ENCODE measurements at regions not wholly inside any gene's neighbourhood (a gene's known extent, or its start where the extent isn't known, plus 50 kb on each side); places are given as distances from the start of the nearest gene placed in this dataset.
A peak's percentile ranks its signal among the peaks of the same experiment; 100 is the strongest.

DNA sequence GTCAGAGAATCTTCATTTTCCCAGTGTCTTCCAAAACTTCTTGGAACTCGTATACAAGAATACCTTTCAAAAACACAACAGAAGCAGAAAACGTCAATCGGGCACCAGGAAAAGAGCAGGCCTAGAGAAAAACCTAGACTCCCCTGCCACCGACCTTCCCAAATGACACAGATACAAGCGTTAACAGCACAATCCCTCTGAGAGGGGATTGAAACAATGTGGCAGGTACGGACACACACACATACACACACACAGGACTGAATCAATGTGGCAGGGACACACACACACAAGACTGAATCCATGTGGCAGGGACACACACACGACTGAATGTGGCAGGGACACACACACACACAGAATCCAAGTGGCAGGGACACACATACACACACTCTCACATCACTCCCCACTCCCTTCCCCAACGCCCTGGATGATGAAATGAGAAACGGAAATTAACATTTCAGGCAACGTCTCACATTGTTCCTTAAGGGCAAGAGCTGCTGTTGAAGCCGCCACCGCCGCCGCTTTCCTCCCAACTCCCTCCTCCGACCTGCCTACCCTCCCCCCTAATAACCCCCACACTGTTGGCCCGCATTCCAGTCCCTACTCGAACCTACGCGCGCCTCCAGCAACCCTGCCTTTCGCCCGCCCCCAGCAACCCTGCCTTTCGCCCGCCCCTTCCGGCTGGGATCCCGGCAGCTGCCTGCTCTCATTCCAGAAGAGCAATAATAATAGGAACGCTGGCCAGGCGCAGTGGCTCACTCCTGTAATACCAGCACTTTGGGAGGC, 302.1 kb upstream of the HSFY2 start:
- H3K9ac ChIP-seq (ENCODE audit: low read length): no peak overlapping the region
- TF ChIP-seq, protein P1, sequence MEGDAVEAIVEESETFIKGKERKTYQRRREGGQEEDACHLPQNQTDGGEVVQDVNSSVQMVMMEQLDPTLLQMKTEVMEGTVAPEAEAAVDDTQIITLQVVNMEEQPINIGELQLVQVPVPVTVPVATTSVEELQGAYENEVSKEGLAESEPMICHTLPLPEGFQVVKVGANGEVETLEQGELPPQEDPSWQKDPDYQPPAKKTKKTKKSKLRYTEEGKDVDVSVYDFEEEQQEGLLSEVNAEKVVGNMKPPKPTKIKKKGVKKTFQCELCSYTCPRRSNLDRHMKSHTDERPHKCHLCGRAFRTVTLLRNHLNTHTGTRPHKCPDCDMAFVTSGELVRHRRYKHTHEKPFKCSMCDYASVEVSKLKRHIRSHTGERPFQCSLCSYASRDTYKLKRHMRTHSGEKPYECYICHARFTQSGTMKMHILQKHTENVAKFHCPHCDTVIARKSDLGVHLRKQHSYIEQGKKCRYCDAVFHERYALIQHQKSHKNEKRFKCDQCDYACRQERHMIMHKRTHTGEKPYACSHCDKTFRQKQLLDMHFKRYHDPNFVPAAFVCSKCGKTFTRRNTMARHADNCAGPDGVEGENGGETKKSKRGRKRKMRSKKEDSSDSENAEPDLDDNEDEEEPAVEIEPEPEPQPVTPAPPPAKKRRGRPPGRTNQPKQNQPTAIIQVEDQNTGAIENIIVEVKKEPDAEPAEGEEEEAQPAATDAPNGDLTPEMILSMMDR (IDR thresholded peaks at IDR 0.05): no peak
- TF ChIP-seq EZH2 (IDR thresholded peaks at IDR 0.05; ENCODE audit: borderline replicate concordance, insufficient read depth, low read depth, low read length, poor library complexity, severe bottlenecking): no peak
- POLR2A ChIA-PET: no interaction called here
- H2AFZ ChIP-seq (ENCODE audit: insufficient read depth, low read depth, low read length, poor library complexity, severe bottlenecking): no peak overlapping the region
- Mint-ChIP-seq H3K27me3 (peaks cover 4% of the 10 kb centered on the region), H3K9me3 (ENCODE audit: insufficient read depth) (no peaks in the 10 kb centered on the region), H3K27ac (no peak overlapping the region), H3K4me3 (peak overlapping the region; percentile 83), H3K4me1 (peaks cover 17% of the 10 kb centered on the region)
- no peaks in the 10 kb centered on the region for H4K20me1 ChIP-seq (ENCODE audit: control insufficient read depth, insufficient read depth, low read length, poor library complexity, severe bottlenecking)
- 11% methylated on average over 21 of the region's 28 CpGs for WGBS (ENCODE audit: insufficient coverage)
- H3K27me3 ChIP-seq (replicated peaks in 1 of 4; ENCODE audit: control extremely low read depth in 1 of 4, control insufficient read depth in 3 of 4, insufficient read depth in 4 of 4, low read length in 3 of 4): no peaks in the 10 kb centered on the region
- H3K36me3 ChIP-seq (replicated peaks in 1 of 2; ENCODE audit: control extremely low read depth in 1 of 2, control insufficient read depth in 1 of 2, extremely low read depth in 1 of 2, insufficient read depth in 2 of 2, low read length in 1 of 2): no peaks in the 10 kb centered on the region
- CTCF ChIA-PET: no interaction called here
- no peak overlapping the region for H3K27ac ChIP-seq (ENCODE audit: low read length in 2 of 2)
- ATAC-seq (ENCODE audit: low read depth): no peak
- no peaks in the 10 kb centered on the region for H3K79me2 ChIP-seq (ENCODE audit: control insufficient read depth, insufficient read depth, low read length)
- H3K9me3 ChIP-seq (ENCODE audit: control extremely low read depth in 1 of 3, control insufficient read depth in 2 of 3, insufficient read depth in 1 of 3, low read length in 2 of 3): no peaks in the 10 kb centered on the region
- no peaks in the 10 kb centered on the region for H3K4me1 ChIP-seq (ENCODE audit: control insufficient read depth in 2 of 2, insufficient read depth in 2 of 2, low read length in 2 of 2)
- intact Hi-C loops (cut with micrococcal nuclease): no loop called here
- H3K4me2 ChIP-seq (replicated peaks; ENCODE audit: low read depth, low read length, poor library complexity, severe bottlenecking): no peak overlapping the region
- peak overlapping the region in 1 of 5 experiments; percentile 45 for H3K4me3 ChIP-seq (ENCODE audit: control extremely low read depth in 1 of 5, extremely low read depth in 1 of 5, insufficient read depth in 1 of 5, low read depth in 2 of 5, low read length in 4 of 5)
- peak; percentile 9 for DNase-seq

DNA sequence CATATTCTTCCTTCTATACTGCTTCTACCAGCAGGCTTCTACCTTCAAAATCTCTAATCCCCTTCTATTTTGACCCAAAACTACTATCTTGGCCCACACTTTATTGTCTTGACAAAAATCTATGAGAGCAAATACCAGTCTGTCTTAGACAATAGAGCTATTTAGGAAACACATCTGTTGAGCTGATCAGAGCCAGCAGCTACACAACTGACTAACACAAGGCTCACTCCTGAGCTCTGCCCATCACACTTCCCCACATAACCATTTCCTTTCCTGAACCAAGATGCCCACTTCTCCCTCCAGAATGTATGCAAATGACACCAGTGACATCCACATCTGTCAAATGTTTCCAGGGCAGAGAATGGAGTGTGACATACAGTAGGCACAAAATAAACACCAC, 293.9 kb upstream of the HSFY2 start:
- Mint-ChIP-seq H3K4me3 (no peak overlapping the region), H3K27me3 (no peaks in the 10 kb centered on the region), H3K9me3 (ENCODE audit: insufficient read depth) (no peaks in the 10 kb centered on the region), H3K27ac (no peak overlapping the region), H3K4me1 (no peaks in the 10 kb centered on the region)
- no peak overlapping the region for H2AFZ ChIP-seq (ENCODE audit: insufficient read depth, low read depth, low read length, poor library complexity, severe bottlenecking)
- no peak overlapping the region for H3K9ac ChIP-seq (ENCODE audit: low read length)
- TF ChIP-seq, protein P1 (IDR thresholded peaks at IDR 0.05): no peak
- TF ChIP-seq EZH2 (IDR thresholded peaks at IDR 0.05; ENCODE audit: borderline replicate concordance, insufficient read depth, low read depth, low read length, poor library complexity, severe bottlenecking): no peak
- no peak overlapping the region for H3K4me2 ChIP-seq (replicated peaks; ENCODE audit: low read depth, low read length, poor library complexity, severe bottlenecking)
- POLR2A ChIA-PET: no interaction called here
- no peaks in the 10 kb centered on the region for H4K20me1 ChIP-seq (ENCODE audit: control insufficient read depth, insufficient read depth, low read length, poor library complexity, severe bottlenecking)
- no peaks in the 10 kb centered on the region for H3K36me3 ChIP-seq (replicated peaks in 1 of 2; ENCODE audit: control extremely low read depth in 1 of 2, control insufficient read depth in 1 of 2, extremely low read depth in 1 of 2, insufficient read depth in 2 of 2, low read length in 1 of 2)
- CTCF ChIA-PET: no interaction called here
- intact Hi-C loops (cut with micrococcal nuclease): no loop called here
- ATAC-seq (ENCODE audit: low read depth): no peak
- no peaks in the 10 kb centered on the region for H3K27me3 ChIP-seq (replicated peaks in 1 of 4; ENCODE audit: control extremely low read depth in 1 of 4, control insufficient read depth in 3 of 4, insufficient read depth in 4 of 4, low read length in 3 of 4)
- H3K79me2 ChIP-seq (ENCODE audit: control insufficient read depth, insufficient read depth, low read length): no peaks in the 10 kb centered on the region
- no peak overlapping the region for H3K27ac ChIP-seq (ENCODE audit: low read length in 2 of 2)
- no peak for DNase-seq
- no peaks in the 10 kb centered on the region for H3K4me1 ChIP-seq (ENCODE audit: control insufficient read depth in 2 of 2, insufficient read depth in 2 of 2, low read length in 2 of 2)
- no peak overlapping the region for H3K4me3 ChIP-seq (ENCODE audit: control extremely low read depth in 1 of 5, extremely low read depth in 1 of 5, insufficient read depth in 1 of 5, low read depth in 2 of 5, low read length in 4 of 5)
- H3K9me3 ChIP-seq (ENCODE audit: control extremely low read depth in 1 of 3, control insufficient read depth in 2 of 3, insufficient read depth in 1 of 3, low read length in 2 of 3): no peaks in the 10 kb centered on the region
